GM19328 (cell line): ENCODE measurements at regions not wholly inside any gene's neighbourhood (a gene's known extent, or its start where the extent isn't known, plus 50 kb on each side); places are given as distances from the start of the nearest gene placed in this dataset.
"Not testable (repeated sequence)": the region's sequence is repeated elsewhere in the genome, so short reads cannot be mapped to it uniquely, and the experiment has no call there.

Experiments used
- ATAC-seq: cut with Tn5 transposase; IDR thresholded peaks from one replicate; pipeline ENCODE4 v1.9.1; 2021; ENCODE audit warnings: mild to moderate bottlenecking, moderate library complexity; ENCODE audit not compliant: unreplicated experiment

GRCh38 chr9:115443890-115444289 is 325.9 kb upstream of the TNC start:
- no peak for ATAC-seq

- no peak for ATAC-seq
Measured at GRCh38 chr9:115444959-115445358, 327.0 kb upstream of the TNC start.

GRCh38 chr9:115445655-115446054 is 327.7 kb upstream of the TNC start:
- ATAC-seq: no peak

GRCh38 chr9:115456515-115456914 is 338.6 kb upstream of the TNC start:
- no peak for ATAC-seq

GRCh38 chr9:115461280-115461679 is 343.3 kb upstream of the TNC start:
- no peak for ATAC-seq

GRCh38 chr9:115462623-115463022 is 344.7 kb upstream of the TNC start:
- ATAC-seq: no peak

- no peak for ATAC-seq
Measured at GRCh38 chr9:115466756-115467155, 348.8 kb upstream of the TNC start.

GRCh38 chr9:115469841-115470240 is 351.9 kb upstream of the TNC start:
- ATAC-seq: no peak

GRCh38 chr9:115473032-115473431 is 355.1 kb upstream of the TNC start:
- ATAC-seq: not testable (repeated sequence)

- no peak for ATAC-seq
Measured at GRCh38 chr9:115481769-115482168, 363.8 kb upstream of the TNC start.

GRCh38 chr9:115482747-115483146 is 364.8 kb upstream of the TNC start:
- no peak for ATAC-seq

- ATAC-seq: no peak
Measured at GRCh38 chr9:115492869-115493268, 374.9 kb upstream of the TNC start.

GRCh38 chr9:115494393-115494792 is 376.4 kb upstream of the TNC start:
- ATAC-seq: no peak

GRCh38 chr9:115495052-115495635 is 377.2 kb upstream of the TNC start:
- ATAC-seq: no peak

- ATAC-seq: no peak
Measured at GRCh38 chr9:115495836-115496235, 377.9 kb upstream of the TNC start.

- ATAC-seq: no peak
Measured at GRCh38 chr9:115498303-115498702, 380.3 kb upstream of the TNC start.

GRCh38 chr9:115507148-115507547 is 389.2 kb upstream of the TNC start:
- no peak for ATAC-seq

GRCh38 chr9:115513148-115513547 is 395.2 kb upstream of the TNC start:
- ATAC-seq: no peak

- ATAC-seq: no peak
Measured at GRCh38 chr9:115514454-115514853, 396.5 kb upstream of the TNC start.

- ATAC-seq: no peak
Measured at GRCh38 chr9:115517335-115518075, 399.5 kb upstream of the TNC start.

GRCh38 chr9:115520646-115521045 is 402.7 kb upstream of the TNC start:
- ATAC-seq: no peak

- ATAC-seq: no peak
Measured at GRCh38 chr9:115522912-115523311, 405.0 kb upstream of the TNC start.
